ENCODE measurements at regions not wholly inside any gene's neighbourhood (a gene's known extent, or its start where the extent isn't known, plus 50 kb on each side); places are given as distances from the start of the nearest gene placed in this dataset.

DNA sequence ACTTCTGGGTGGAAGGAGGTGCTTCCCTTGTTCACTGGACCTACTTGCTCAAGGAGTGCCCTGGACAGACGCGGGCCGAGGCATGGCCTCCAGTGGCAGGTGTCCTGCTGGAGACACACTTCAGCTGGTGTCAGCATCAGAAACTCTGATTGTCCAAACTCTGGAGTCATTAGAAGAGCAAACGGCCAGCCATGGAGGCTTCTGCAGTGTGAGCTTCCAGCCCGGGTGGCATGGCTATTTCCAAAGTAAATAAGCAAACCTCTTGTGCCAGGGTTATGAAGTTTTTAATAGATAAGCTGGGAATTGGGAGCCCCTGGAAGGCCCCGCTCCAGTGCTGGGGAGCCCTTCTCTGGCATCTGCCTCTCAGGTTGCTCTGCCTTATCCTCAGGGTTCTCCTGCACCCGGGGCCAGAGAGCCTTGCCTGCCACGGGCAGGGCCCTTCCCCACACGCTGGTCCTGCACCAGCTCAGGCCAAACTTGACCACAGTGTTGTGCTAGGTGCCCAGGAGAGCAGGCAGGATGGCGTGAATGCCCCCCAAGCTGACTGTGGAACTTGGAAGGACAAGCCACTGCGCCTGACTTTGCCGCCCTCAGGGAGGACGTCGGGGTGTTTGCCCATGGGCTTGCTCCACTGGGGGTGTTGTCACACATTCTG is 285.6 kb downstream of the GADD45G start:
- no peak for DNase-seq

GRCh38 chr9:89891221-89891590 is 286.4 kb downstream of the GADD45G start:
- no peak for DNase-seq

DNA sequence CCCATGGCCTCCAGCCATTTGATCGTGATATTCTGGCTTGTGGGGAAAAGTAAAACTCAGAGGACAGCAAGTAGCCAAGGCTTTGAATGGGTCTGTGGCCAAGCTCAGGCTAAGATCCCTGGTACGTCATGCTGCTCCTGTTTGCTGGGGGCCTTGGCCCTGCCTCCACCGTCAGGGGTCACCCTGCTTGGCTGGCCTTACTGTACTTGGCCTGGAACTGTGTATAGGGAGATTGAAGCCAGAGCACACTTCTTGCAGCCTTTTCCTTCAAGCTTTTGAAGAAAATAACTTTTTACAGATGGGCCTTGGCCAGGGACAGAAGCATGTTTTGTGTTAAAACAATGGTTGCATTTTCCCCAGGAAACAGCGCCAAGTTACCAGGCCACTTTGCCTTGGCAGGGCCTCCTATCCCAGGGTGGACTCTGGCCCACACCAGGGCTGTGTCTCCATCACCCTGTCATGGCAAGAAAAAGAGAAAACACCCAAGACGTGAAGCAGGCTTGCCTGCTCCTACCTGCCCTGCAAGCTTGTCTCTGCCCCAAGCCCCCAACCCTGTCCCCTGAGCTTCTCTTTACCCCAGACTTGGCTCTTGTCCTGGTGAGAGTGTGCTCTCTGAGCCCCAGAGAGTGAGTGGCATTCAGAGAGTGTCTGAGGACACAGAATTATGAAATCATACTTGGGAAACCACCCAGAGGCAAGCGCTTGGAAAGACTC is 286.9 kb downstream of the GADD45G start:
- no peak for DNase-seq

- no peak for DNase-seq
Observed at GRCh38 chr9:89892920-89893319, 288.1 kb downstream of the GADD45G start.

GRCh38 chr9:89893886-89894285 is 289.1 kb downstream of the GADD45G start:
- DNase-seq: no peak

DNA sequence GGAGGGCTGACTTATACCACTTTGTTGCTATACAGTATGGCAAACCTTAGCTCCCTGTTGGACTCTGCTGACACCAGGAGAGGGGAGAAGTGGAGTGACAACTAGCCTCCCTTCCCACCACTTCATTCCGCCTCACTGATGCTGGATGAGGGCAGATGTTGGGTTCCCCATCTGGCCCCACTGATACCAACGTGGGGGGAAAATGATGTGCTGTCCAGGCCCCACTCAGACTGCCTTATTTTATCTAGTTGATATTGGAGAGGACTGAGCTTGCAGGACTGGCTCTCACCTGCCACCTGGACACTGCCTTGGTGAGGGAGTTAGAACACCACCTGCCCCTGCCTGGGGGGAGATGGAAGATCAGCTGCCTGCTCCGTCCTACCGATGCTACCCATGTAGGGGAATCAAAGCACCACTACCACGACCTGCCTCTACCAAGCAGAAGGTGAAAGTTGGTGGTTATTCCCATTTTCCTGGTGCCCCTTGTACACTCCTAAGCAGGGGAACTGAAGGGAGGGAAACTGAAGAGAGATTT is 292.1 kb downstream of the GADD45G start:
- no peak for DNase-seq

DNA sequence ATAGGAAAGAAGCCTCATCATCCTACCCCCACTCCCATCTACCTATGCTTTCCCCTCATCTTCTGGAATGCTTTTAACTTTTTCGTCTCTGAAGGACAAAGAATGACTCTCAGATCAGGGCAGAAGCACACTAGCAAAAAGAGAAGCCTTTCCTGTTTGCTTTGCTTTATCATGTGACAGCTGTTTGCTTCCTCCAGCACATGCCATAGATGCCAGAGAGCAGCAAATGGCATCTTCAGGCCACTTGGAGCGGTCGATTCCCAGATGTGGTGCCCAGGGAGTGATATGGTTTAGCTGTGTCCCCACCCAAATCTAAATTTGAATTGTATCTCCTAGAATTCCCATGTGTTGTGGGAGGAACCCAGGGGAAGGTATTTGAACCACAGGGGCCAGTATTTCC is 294.8 kb downstream of the GADD45G start:
- DNase-seq: no peak

GRCh38 chr9:89901920-89902319 is 297.1 kb downstream of the GADD45G start:
- DNase-seq: no peak

- DNase-seq: no peak
Observed at GRCh38 chr9:89902450-89903140, 297.8 kb downstream of the GADD45G start.

DNA sequence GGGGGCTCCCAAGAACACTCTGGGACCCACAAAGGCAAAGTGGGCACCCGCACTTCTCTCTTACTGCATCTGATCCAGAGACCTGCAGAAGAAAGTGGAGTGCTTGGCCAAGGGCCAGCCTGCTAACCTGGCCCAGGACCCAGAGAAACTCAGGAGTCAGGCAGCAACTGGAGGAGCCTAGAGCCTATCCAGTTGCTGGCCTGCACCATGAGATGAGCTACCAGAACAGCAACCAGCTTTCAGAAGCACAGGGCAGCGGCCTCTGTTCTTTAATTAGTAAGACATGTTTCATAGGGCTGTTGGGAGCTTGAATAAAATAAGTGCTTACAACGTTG is 298.3 kb downstream of the GADD45G start:
- DNase-seq: no peak

DNA sequence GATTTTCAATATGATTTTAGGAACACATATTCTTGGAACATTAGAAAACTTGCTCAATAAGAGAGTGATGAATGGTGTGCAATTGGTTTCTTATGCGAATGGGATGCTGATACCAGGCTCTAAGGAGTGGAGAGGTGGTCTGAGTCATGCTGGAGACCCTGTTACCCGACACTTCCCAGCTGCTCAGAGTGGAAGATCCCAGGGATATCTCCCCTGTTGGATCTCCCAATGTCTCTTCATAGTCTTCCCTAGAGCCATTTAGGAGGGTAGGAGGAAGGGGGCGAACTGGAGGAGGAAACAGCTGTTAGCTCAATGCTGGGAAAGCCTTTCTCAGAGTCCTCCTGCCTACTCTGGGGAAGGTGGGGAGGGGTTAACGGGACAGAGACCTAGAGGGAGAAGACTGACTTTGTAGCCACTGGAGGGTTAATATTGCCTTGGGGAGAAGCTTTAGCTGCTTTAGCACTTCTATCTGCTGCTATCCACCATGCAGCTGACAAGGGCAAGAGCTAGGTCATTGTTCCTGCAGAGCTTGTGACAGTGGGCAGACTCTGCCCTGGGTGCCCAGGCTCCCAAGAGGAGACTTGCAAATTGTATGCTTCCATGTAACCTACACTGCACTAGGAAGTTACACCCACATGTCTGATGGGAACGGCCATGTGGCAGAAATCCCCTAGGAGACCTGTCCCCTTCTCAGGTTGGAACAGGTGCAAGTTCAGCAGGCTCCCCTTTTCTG is 301.0 kb downstream of the GADD45G start:
- no peak for DNase-seq

DNA sequence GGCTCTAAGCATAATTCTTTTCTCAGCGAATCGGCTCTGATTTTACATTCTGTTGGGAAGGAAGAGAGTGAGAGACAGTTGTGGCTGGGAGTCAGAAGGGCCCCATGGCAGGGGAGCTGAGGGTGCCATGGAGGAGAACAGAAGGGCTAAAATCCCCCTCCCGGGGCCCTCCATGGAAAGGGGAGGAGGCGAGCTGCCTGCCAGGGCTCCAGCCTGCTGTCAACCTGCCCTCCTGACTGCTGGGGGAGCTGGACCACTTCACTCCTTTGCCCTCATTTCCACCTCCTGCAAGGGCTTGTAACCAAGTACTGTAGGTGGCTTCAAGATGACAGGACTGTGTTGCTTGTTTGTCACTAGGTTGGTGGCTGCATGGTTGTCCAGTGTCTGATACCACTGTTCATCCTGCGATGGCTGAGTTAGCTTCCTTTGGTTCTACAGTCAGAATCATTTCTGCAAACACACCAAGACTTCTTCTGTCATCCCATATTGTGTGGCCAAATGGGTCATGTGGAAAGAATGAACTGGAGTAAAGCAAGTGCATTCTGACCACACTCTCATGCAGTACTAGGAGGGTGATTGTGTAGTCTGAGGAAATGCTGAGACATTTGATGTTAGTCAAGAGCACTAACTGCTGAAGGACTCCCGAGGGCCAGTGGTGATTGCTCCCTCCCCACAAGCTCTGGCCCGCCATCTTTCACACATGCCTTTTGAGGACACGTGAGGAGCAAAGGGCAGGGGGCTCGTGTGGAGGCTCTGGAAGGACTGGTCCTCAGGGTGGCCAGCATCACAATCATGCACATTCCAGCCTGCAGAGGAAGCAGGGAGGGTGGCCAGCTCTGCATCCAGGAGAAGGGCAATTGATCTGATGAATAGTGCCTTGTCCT is 307.2 kb downstream of the GADD45G start:
- DNase-seq: no peak

DNA sequence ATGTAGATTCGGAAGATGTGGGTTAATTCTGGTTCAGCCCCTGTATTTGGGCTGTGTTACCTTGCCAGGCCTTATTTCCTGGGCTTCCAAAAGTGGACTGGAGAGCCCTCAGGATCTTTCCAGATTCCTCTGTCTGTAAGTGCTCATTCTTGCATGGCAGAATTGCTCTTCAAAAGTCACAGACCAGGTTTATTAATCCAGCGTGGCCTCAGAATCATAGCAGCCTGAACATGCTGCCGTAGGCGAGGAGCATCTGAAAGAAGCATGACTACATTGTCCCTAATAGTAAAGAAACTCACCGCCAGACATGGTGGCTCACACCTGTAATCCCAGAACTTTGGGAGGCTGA is 307.8 kb downstream of the GADD45G start:
- no peak for DNase-seq

DNA sequence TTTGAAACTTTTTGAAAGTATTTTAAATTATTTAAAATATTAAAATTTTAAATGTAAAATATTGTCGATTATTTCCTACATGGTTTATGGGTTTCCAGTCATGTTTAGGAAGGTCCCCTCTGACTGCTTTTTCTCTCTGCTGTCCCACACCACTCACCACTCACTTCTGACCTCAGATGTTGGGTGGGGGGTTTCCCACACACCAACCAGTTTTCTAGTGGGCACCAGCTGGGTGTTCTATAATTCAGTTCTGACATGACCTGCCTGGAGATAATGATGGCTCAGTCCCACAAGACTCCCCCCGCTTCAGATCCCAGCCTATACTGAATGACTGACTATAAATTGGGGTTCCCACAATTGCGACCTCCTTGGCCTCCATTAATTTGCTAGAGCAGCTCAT is 310.4 kb downstream of the GADD45G start:
- no peak for DNase-seq

DNA sequence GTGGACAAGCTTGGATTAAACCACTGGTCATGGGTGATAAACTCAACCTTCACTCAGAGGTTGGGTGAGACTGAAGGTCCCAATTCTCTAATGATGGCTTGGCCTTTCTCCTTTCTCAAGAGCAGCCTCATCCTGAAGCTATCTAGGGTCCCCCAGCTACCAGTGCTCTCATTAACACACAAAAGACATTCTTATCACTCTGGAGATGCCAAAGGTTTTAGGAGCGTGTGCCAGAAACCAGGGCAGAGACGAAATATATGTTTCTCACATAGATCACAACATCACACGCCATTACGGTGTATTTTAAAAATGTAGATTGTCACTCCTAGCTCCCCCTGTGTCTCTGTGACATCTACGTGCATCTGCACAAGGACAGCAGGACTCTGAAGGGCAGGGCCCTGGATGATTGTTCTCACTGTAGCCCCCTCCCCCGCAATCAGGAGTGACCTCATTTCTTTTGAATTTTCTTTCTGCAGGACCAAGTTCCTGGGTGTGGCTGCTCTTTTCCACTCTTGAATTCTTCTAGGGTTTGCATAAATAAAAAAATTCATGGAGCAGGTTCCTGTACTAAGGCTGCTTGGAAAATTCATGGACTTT is 311.3 kb downstream of the GADD45G start:
- no peak for DNase-seq

DNA sequence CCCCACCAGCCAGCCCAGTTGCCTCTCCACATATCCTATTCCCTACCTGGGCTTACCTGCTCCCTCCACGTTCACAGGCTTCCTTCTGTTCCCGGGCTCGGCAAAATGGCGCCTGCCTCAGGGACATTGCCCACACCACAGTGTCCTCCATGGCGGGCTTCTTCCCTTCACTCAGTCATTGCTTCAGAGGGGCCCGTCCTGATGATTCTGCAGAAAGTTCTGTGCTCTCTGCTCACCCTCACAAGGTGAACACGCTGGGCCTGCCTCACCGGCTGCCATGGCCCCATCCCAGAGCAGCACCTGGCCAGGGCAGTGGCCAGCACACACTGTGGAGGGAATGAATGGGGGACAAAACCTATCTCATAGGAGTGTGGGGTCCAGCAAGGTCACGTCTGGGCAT is 313.0 kb downstream of the GADD45G start:
- DNase-seq: no peak

DNA sequence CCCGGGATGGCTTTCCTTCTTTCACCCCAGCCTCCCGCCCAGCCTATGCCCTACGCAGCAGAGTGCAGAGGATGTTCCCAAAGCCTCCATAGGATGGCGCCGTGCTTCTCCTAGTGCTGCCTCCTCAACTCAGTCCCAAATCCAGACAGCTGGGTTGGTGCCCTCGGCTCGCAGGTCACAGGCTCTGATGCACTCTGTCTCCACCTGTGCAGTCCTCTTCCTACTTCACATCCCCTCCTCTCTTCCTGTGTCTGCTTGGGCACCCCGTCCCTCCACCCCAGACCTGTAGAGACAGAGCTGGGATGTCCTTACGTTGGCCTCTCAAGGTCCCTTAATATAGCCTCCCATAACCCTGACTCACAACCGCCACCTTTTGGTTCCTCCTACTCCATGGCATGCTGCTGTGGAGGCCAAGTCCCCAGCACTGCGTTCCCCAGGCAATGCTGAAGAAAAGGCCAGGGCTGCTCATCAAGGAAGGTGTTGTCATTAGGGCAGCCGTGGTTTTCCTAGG is 314.4 kb downstream of the GADD45G start:
- no peak for DNase-seq

DNA sequence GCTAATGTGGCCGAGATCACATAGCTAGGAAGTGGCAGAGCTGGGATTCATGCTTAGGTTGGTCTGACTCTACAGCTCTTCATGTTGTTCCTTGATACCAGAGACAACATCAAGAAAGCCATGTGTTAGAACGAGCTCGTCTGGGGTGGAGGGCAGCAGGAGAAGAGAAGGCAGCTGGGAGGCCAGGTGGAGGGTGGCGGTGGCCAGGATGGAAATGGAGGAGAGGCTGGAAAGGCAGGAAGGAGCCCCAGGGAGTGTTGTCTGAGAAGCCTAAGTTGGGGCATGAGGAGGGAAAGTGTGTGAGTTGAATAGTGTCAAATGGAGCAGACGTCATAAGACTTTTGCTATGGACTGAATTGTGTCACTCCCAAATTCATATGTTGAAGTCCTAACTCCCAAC is 315.3 kb downstream of the GADD45G start:
- DNase-seq: no peak

GRCh38 chr9:89920951-89921350 is 316.1 kb downstream of the GADD45G start:
- no peak for DNase-seq

GRCh38 chr9:89922099-89922498 is 317.3 kb downstream of the GADD45G start:
- DNase-seq: no peak

GRCh38 chr9:89923174-89923573 is 318.4 kb downstream of the GADD45G start:
- no peak for DNase-seq

GRCh38 chr9:89923961-89924504 is 319.2 kb downstream of the GADD45G start:
- DNase-seq: no peak
